ENCODE measurements at regions not wholly inside any gene's neighbourhood (a gene's known extent, or its start where the extent isn't known, plus 50 kb on each side); places are given as distances from the start of the nearest gene placed in this dataset.

GRCh38 chr15:56844471-56844870 is 74.0 kb upstream of the TCF12 start:
- TF ChIP-seq CTCF (IDR thresholded peaks at IDR 0.05) (no peak), EP300 (IDR thresholded peaks at IDR 0.05) (no peak)

Measured in esophagus muscularis mucosa (tissue), 3 donors.